WERI-Rb-1 (cell line): ENCODE measurements at regions not wholly inside any gene's neighbourhood (a gene's known extent, or its start where the extent isn't known, plus 50 kb on each side); places are given as distances from the start of the nearest gene placed in this dataset.

Experiments
- DNase-seq: peaks from one replicate; pipeline ENCODE4 v3.0.0-alpha.2; 2020
- H3K27ac ChIP-seq: fragments of 250-450 bp; sonication (Bioruptor Pico); 2 replicates; pipeline ENCODE4 v1.5.1; 2020; ENCODE audit warnings: mild to moderate bottlenecking, moderate library complexity
- H3K27me3 ChIP-seq: fragments of 250-450 bp; sonication (Bioruptor Pico); 2 replicates; pipeline ENCODE4 v1.5.1; 2021; ENCODE audit warnings: mild to moderate bottlenecking, low read depth, moderate library complexity; ENCODE audit not compliant: insufficient read depth, severe bottlenecking
- H3K36me3 ChIP-seq: fragments of 250-450 bp; sonication (Bioruptor Pico); 2 replicates; pipeline ENCODE4 v1.5.1; 2020; ENCODE audit warnings: mild to moderate bottlenecking, moderate library complexity
- H3K4me3 ChIP-seq: 2 replicates; pipeline ENCODE4 v1.5.1; 2011; ENCODE audit warnings: low read depth, mild to moderate bottlenecking, control low read depth, low read length
- H3K9me3 ChIP-seq: fragments of 250-450 bp; sonication (Bioruptor Pico); 2 replicates; pipeline ENCODE4 v1.5.1; 2021; ENCODE audit warnings: mild to moderate bottlenecking, moderate library complexity; ENCODE audit not compliant: severe bottlenecking
- TF ChIP-seq, protein P1 (sequence below): IDR thresholded peaks from 2 replicates; pipeline ENCODE4 v1.5.1; 2011; ENCODE audit warnings: low read depth, mild to moderate bottlenecking, control low read depth, inconsistent platforms, low read length

DNA sequence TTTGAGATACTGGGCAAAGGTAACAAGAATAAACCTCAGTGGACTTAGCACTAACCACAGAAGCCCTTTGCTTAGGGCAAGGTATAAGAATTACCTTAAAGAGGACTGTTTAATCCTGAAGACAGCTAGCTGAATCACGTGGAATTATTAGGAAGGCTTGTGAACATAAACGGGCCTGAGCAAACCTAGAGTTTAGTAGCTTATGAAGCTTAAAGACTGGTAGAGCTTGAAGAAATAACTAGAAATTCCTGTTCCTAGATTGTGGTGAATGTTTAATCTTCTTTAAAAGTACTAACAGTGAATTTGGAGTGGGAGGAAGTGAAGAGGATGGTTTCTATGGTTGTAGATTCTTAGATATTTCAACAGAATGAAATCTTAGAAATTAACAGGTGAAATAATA lies 428.9 kb upstream of the THRB start:
- Histone ChIP-seq H3K36me3 (no peaks in the 10 kb centered on the region), H3K27ac (peak overlapping the region; percentile 1), H3K9me3 (no peaks in the 10 kb centered on the region), H3K27me3 (no peaks in the 10 kb centered on the region), H3K4me3 (no peak overlapping the region)
- DNase-seq: peak; percentile 27
- TF ChIP-seq, protein P1, sequence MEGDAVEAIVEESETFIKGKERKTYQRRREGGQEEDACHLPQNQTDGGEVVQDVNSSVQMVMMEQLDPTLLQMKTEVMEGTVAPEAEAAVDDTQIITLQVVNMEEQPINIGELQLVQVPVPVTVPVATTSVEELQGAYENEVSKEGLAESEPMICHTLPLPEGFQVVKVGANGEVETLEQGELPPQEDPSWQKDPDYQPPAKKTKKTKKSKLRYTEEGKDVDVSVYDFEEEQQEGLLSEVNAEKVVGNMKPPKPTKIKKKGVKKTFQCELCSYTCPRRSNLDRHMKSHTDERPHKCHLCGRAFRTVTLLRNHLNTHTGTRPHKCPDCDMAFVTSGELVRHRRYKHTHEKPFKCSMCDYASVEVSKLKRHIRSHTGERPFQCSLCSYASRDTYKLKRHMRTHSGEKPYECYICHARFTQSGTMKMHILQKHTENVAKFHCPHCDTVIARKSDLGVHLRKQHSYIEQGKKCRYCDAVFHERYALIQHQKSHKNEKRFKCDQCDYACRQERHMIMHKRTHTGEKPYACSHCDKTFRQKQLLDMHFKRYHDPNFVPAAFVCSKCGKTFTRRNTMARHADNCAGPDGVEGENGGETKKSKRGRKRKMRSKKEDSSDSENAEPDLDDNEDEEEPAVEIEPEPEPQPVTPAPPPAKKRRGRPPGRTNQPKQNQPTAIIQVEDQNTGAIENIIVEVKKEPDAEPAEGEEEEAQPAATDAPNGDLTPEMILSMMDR: no peak

DNA sequence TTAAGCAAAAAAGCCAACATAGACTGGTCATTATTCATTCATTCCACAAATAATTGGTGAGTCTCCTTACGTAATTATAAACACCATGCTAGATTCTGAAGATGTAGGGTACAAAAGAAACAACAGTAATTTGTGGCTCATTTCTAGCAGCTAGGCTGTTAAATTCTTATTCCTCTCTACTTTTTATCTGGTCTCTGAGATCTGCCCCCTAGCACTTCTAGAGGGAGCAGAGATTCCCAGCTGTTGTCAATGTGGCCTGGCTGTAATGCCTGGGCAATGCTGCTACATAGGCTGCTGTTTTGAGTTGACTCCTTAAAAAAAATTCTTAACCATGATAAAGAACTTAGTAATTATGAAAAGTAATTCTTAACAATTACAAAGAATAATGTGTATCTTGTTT lies 434.9 kb upstream of the THRB start:
- TF ChIP-seq, protein P1: no peak
- Histone ChIP-seq H3K4me3 (no peak overlapping the region), H3K27me3 (no peaks in the 10 kb centered on the region), H3K9me3 (no peaks in the 10 kb centered on the region), H3K27ac (no peak overlapping the region), H3K36me3 (no peaks in the 10 kb centered on the region)
- DNase-seq: no peak

DNA sequence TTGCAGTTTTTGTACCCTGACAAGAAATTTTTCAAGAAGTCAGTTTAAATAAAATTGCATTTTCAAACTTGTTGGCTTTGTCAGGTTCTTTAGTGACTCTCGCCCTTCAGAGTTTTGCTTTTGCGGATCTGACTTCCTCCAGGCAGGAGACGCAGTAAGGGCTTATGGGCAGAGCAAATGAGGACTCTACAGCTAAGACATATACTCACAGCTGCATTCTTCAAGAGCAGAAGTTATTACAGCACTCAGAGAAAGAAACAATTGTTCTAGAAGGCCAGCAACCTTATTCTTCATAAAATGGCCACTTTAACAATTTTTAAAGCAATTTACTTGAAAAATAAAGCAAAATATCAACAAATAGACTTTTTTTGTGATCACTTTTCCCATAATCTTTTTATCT lies 438.8 kb upstream of the THRB start:
- DNase-seq: no peak
- TF ChIP-seq, protein P1: no peak
- no peaks in the 10 kb centered on the region for H3K9me3 ChIP-seq
- no peak overlapping the region for H3K4me3 ChIP-seq
- H3K36me3 ChIP-seq: no peaks in the 10 kb centered on the region
- H3K27ac ChIP-seq: no peak overlapping the region
- no peaks in the 10 kb centered on the region for H3K27me3 ChIP-seq

DNA sequence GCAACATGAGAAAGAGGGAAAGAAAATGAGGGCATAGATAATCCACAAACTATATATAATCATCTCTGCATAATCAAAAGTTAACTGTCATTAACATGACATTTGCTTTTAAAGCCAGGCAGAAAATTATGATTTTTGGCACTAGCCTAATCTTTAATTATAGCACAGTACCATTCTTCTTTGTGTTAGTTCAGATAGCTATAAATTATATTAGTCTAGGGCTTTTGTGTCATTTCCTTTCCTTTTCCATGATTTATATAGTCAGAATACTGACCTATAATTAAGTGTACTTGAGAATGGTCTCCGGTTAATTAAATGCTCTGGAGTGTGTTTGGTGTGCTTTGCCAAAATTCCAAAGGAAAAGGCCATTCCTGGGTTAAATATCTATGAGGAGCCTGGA lies 441.9 kb upstream of the THRB start:
- DNase-seq: no peak
- no peak overlapping the region for H3K27ac ChIP-seq
- no peaks in the 10 kb centered on the region for H3K9me3 ChIP-seq
- no peak overlapping the region for H3K4me3 ChIP-seq
- TF ChIP-seq, protein P1: no peak
- H3K36me3 ChIP-seq: no peaks in the 10 kb centered on the region
- no peaks in the 10 kb centered on the region for H3K27me3 ChIP-seq

DNA sequence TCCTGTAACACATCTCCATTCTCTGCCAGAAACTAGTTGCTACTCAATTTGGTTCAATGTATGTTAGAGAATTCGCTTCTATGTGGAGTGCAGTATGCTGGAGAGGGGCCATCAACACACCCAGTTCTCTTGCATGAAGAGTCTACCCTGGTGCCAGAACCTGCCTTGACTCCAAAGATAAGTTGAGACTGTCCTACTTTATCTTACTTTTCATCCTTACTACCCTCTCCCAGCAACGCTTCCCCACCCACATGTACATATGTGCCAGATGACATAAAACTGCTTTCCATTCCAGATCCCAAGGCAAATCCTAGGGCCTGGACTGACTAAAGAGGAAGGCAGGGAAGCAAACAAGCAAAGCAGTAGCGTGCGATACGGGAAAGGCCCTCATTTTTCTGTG lies 442.6 kb upstream of the THRB start:
- Histone ChIP-seq H3K27ac (no peak overlapping the region), H3K9me3 (no peaks in the 10 kb centered on the region), H3K36me3 (no peaks in the 10 kb centered on the region), H3K4me3 (no peak overlapping the region), H3K27me3 (no peaks in the 10 kb centered on the region)
- TF ChIP-seq, protein P1: no peak
- no peak for DNase-seq

DNA sequence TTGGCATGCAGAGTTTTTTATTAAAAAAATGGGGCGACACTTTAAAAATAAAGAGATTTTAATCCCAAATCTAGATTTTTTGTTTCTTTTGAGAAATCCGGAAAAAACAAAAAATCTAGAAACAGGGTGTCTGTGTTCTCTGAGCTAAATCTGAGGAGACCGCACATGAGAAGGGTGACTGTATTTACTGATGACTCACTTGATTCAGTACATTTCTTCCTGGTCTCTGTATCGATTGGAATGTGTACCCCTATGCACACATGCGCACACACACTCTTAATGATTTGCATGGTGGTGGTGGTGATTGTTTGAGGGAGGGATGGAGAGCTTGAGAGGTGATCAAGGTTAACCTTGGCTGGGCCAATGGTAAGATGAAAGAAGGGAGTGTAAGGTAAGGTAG lies 443.1 kb upstream of the THRB start:
- no peak overlapping the region for H3K4me3 ChIP-seq
- TF ChIP-seq, protein P1: no peak
- H3K27ac ChIP-seq: no peak overlapping the region
- no peaks in the 10 kb centered on the region for H3K9me3 ChIP-seq
- H3K36me3 ChIP-seq: no peaks in the 10 kb centered on the region
- DNase-seq: no peak
- H3K27me3 ChIP-seq: no peaks in the 10 kb centered on the region
